ENCODE measurements at regions not wholly inside any gene's neighbourhood (a gene's known extent, or its start where the extent isn't known, plus 50 kb on each side); places are given as distances from the start of the nearest gene placed in this dataset.

DNA sequence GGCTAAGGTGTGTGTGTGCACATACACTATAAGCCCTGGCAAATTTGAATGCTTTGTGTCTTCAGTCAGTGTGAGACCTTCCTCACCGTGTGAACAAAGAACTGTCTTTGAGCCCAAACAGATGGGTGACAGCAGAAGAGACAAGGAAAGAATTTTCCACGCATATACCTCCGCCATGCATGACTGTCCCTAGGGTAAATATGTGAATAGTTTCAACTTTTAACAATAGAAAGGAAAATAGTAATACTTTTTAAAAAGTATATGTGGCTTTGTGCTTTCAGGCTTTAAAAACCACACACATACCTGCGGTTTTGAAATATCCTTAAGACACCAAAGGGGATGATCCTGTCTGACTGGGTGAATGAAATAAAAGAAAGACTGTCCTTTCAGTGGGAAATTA is 438.6 kb upstream of the MPDZ start:
- SMC1A ChIA-PET (ENCODE audit: uncharacterized antibody, unreplicated experiment), result interaction anchor here (1.1 kb wide), 1 partner anchor 10 kb away, joined by 3 read pairs; no protein-coding TSS in a partner anchor
- no peak for DNase-seq (ENCODE audit: low read depth, low spot score)
- no peak for ATAC-seq
- H3K27me3 ChIP-seq (replicated peaks in 1 of 2; ENCODE audit: control insufficient read depth in 2 of 2, insufficient read depth in 2 of 2, low read length in 1 of 2), result no peaks in the 10 kb centered on the region
- H3K79me2 ChIP-seq (ENCODE audit: control insufficient read depth, insufficient read depth, low read length), result no peaks in the 10 kb centered on the region
- no TSS peak for BruUV-seq (replicated peaks)
- no peaks in the 10 kb centered on the region for H3K36me3 ChIP-seq (ENCODE audit: control insufficient read depth in 2 of 2, insufficient read depth in 2 of 2, low read length in 1 of 2)
- H3K4me3 ChIP-seq, result no peak overlapping the region
- no peak for TF ChIP-seq RAD51 (IDR thresholded peaks at IDR 0.05)
- TF ChIP-seq IRF4 (IDR thresholded peaks at IDR 0.05; ENCODE audit: low read depth, low read length), result no peak
- no peak for TF ChIP-seq RAD21 (IDR thresholded peaks at IDR 0.05; ENCODE audit: insufficient read depth, low read depth, low read length)
- no peak for TF ChIP-seq TBL1XR1 (IDR thresholded peaks at IDR 0.05; ENCODE audit: low read depth, low read length)
- no peak for TF ChIP-seq RFX5 (IDR thresholded peaks at IDR 0.05; ENCODE audit: low read depth, low read length)
- TF ChIP-seq CBX3 (IDR thresholded peaks at IDR 0.05; ENCODE audit: borderline replicate concordance, low read depth), result no peak
- TF ChIP-seq, protein P1, sequence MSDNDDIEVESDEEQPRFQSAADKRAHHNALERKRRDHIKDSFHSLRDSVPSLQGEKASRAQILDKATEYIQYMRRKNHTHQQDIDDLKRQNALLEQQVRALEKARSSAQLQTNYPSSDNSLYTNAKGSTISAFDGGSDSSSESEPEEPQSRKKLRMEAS (IDR thresholded peaks at IDR 0.05; ENCODE audit: low read depth, low read length), result no peak
- TF ChIP-seq, protein P2, sequence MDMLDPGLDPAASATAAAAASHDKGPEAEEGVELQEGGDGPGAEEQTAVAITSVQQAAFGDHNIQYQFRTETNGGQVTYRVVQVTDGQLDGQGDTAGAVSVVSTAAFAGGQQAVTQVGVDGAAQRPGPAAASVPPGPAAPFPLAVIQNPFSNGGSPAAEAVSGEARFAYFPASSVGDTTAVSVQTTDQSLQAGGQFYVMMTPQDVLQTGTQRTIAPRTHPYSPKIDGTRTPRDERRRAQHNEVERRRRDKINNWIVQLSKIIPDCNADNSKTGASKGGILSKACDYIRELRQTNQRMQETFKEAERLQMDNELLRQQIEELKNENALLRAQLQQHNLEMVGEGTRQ (IDR thresholded peaks at IDR 0.05; ENCODE audit: borderline replicate concordance, low read depth, low read length), result no peak
- no peaks in the 10 kb centered on the region for H3K9me3 ChIP-seq (replicated peaks; ENCODE audit: control insufficient read depth, insufficient read depth, low read length)
- H2AFZ ChIP-seq (ENCODE audit: control insufficient read depth, low read depth, low read length), result no peak overlapping the region
- H3K9ac ChIP-seq (ENCODE audit: control insufficient read depth, insufficient read depth, low read length), result no peak overlapping the region
- in situ Hi-C loops (cut with MboI) (no loop called here), intact Hi-C loops (cut with micrococcal nuclease; ENCODE audit: unreplicated experiment) (no loop called here)
- no peaks in the 10 kb centered on the region for H4K20me1 ChIP-seq (ENCODE audit: control insufficient read depth, insufficient read depth)
- RAD21 ChIA-PET (ENCODE audit: unreplicated experiment), result no interaction called here
- POLR2A ChIA-PET, result no interaction called here
- no peaks in the 10 kb centered on the region for H3K4me1 ChIP-seq (ENCODE audit: control insufficient read depth, insufficient read depth, low read length)
- FAIRE-seq, result no peak
- WGBS (ENCODE audit: insufficient coverage, insufficient replicate concordance, low lambda C conversion rate, missing lambda C conversion rate), result 0% methylated on average over 4 of the region's 4 CpGs
- CTCF ChIA-PET, result no interaction called here
- H3K27ac ChIP-seq (ENCODE audit: control insufficient read depth, insufficient read depth), result no peak overlapping the region
- no peak overlapping the region for H3K4me2 ChIP-seq (ENCODE audit: control insufficient read depth, insufficient read depth)
